GM23338 (cell line): ENCODE measurements at regions not wholly inside any gene's neighbourhood (a gene's known extent, or its start where the extent isn't known, plus 50 kb on each side); places are given as distances from the start of the nearest gene placed in this dataset.

Source experiments
- ATAC-seq: fragments of 200-7000 bp; cut with Tn5 transposase; 3 replicates; pipeline ENCODE4 v1.9.1; 2020
- DNase-seq: peaks from one replicate; pipeline ENCODE4 v3.0.0-alpha.2; 2015; ENCODE audit warnings: low spot score
- H2AFZ ChIP-seq: fragments of 200-600 bp; sonication (generic); 2 replicates; pipeline ENCODE4 v1.8.0; 2016; ENCODE audit warnings: antibody characterized with exemption, mild to moderate bottlenecking, moderate library complexity
- H3F3A ChIP-seq: fragments of 200-600 bp; sonication (generic); replicated peaks from 2 replicates; pipeline ENCODE4 v1.8.0; 2017; ENCODE audit warnings: antibody characterized with exemption, mixed run types, low read depth
- H3K27ac ChIP-seq: fragments of 200-600 bp; sonication (generic); 2 replicates; pipeline ENCODE4 v1.6.1; 2016; ENCODE audit warnings: low read depth
- H3K27me3 ChIP-seq: fragments of 200-600 bp; sonication (generic); 2 replicates; pipeline ENCODE4 v1.8.0; 2016; ENCODE audit warnings: mild to moderate bottlenecking, mixed run types, moderate library complexity; ENCODE audit not compliant: insufficient read depth
- H3K36me3 ChIP-seq: fragments of 200-600 bp; sonication (generic); 2 replicates; pipeline ENCODE4 v1.8.0; 2016; ENCODE audit warnings: mild to moderate bottlenecking; ENCODE audit not compliant: insufficient read depth
- H3K4me1 ChIP-seq: fragments of 200-600 bp; sonication (generic); 2 replicates; pipeline ENCODE4 v1.8.0; 2016; ENCODE audit warnings: mild to moderate bottlenecking, moderate library complexity; ENCODE audit not compliant: insufficient read depth
- H3K4me2 ChIP-seq: fragments of 200-600 bp; sonication (generic); 2 replicates; pipeline ENCODE4 v1.7.1; 2017; ENCODE audit warnings: mixed run types
- H3K4me3 ChIP-seq: fragments of 200-600 bp; sonication (generic); 2 replicates; pipeline ENCODE4 v1.6.1; 2016; ENCODE audit warnings: mixed run types
- H3K79me2 ChIP-seq: fragments of 200-600 bp; sonication (generic); replicated peaks from 2 replicates; pipeline ENCODE4 v1.8.0; 2017; ENCODE audit warnings: mild to moderate bottlenecking; ENCODE audit not compliant: insufficient read depth
- H3K9me2 ChIP-seq: fragments of 200-600 bp; sonication (generic); 2 replicates; pipeline ENCODE4 v1.8.0; 2017; ENCODE audit not compliant: insufficient read depth
- H4K20me1 ChIP-seq: fragments of 200-600 bp; sonication (generic); replicated peaks from 2 replicates; pipeline ENCODE4 v1.8.0; 2017; ENCODE audit warnings: mild to moderate bottlenecking; ENCODE audit not compliant: insufficient read depth
- H3K27ac Mint-ChIP-seq: 2 replicates; pipeline ENCODE4 v1.8.0; 2020; ENCODE audit warnings: inconsistent platforms, mild to moderate bottlenecking, moderate library complexity, mixed read lengths
- H3K27me3 Mint-ChIP-seq: 3 replicates; pipeline ENCODE4 v1.8.0; 2022; ENCODE audit warnings: low read depth, mild to moderate bottlenecking, moderate library complexity, mixed read lengths, inconsistent platforms; ENCODE audit not compliant: insufficient read depth, poor library complexity
- H3K36me3 Mint-ChIP-seq: 3 replicates; pipeline ENCODE4 v1.8.0; 2021; ENCODE audit warnings: low read depth, mild to moderate bottlenecking, inconsistent platforms, moderate library complexity, mixed read lengths
- H3K4me1 Mint-ChIP-seq: 3 replicates; pipeline ENCODE4 v1.8.0; 2020; ENCODE audit warnings: mild to moderate bottlenecking, inconsistent platforms, mixed read lengths
- H3K4me3 Mint-ChIP-seq: 3 replicates; pipeline ENCODE4 v1.8.0; 2021; ENCODE audit warnings: moderate library complexity, mild to moderate bottlenecking, inconsistent platforms, mixed read lengths
- H3K9me3 Mint-ChIP-seq: 3 replicates; pipeline ENCODE4 v1.8.0; 2020; ENCODE audit warnings: moderate library complexity, mild to moderate bottlenecking, inconsistent platforms, mixed read lengths
- CREB1 ChIP-seq: fragments of 250-450 bp; sonication (Bioruptor Pico); IDR thresholded peaks from 2 replicates; pipeline ENCODE4 v1.5.0; 2020; ENCODE audit warnings: low read depth, mild to moderate bottlenecking, moderate library complexity
- EZH2 ChIP-seq: fragments of 200-600 bp; sonication (generic); IDR thresholded peaks from one replicate; pipeline ENCODE4 v1.8.0; 2017; ENCODE audit warnings: antibody characterized with exemption, mild to moderate bottlenecking, low read depth; ENCODE audit not compliant: unreplicated experiment
- EZH2phosphoT487 ChIP-seq: fragments of 200-600 bp; sonication (generic); IDR thresholded peaks from one replicate; pipeline ENCODE4 v1.8.1; 2018; ENCODE audit warnings: antibody characterized with exemption; ENCODE audit not compliant: unreplicated experiment
- JUNB ChIP-seq: IDR thresholded peaks from one replicate; pipeline ENCODE4 v1.6.1; 2016; ENCODE audit warnings: antibody characterized with exemption; ENCODE audit not compliant: unreplicated experiment
- POLR2AphosphoS5 ChIP-seq: IDR thresholded peaks from 2 replicates; pipeline ENCODE4 v1.6.1; 2016; ENCODE audit warnings: antibody characterized with exemption, low read depth
- STAT1 ChIP-seq: IDR thresholded peaks from one replicate; pipeline ENCODE4 v1.6.1; 2016; ENCODE audit warnings: antibody characterized with exemption; ENCODE audit not compliant: unreplicated experiment
- ZNF331 ChIP-seq: fragments of 250-450 bp; sonication (Bioruptor Pico); IDR thresholded peaks from 2 replicates; pipeline ENCODE4 v1.5.0; 2020; ENCODE audit warnings: low read depth, mild to moderate bottlenecking, moderate library complexity
- TF ChIP-seq, protein P1 (sequence below): IDR thresholded peaks from one replicate; pipeline ENCODE4 v1.6.1; 2018; ENCODE audit warnings: antibody characterized with exemption; ENCODE audit not compliant: unreplicated experiment
- TF ChIP-seq, protein P2 (sequence below): fragments of 250-450 bp; sonication (Bioruptor Pico); IDR thresholded peaks from 2 replicates; pipeline ENCODE4 v1.5.0; 2020; ENCODE audit warnings: mild to moderate bottlenecking, moderate library complexity
- TF ChIP-seq, protein P3 (sequence below), 2 experiments: fragments of 200-600 bp in 1 of 2; sonication (generic) in 1 of 2; conservative IDR thresholded peaks; 2 replicates each; pipeline versions ENCODE4 v1.5.1 to v1.6.1; 2016 to 2017; ENCODE audit warnings: antibody characterized with exemption in 2 of 2, low read depth in 2 of 2, mild to moderate bottlenecking in 2 of 2, moderate library complexity in 1 of 2

DNA sequence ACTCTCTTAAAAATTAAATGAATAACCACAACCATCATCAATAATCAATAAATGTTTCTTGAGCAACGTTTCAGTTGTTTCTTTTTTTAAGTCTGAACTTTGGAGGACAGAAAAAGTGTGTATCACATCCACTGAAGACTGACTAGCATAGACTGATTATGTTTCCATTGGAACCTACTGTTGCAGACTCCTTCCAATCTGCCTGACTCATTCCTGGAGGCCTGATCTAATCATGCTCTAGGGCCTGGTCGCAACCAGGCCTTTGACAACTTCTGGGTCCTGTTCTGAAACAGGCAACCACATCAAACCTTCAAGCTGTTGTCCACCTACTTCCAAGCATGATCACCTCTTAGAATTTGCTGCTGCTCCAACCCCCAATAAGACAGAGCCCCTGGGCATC, 109.2 kb upstream of the NUDT7 start:
- no peak for TF ChIP-seq ZNF331 (CRISPR knock-in tag)
- Histone ChIP-seq H3K9me2 (0 out of 2 replicates have a peak, but pooled peaks cover 4% of the 10 kb centered on the region), H3K4me2 (no peak overlapping the region), H3K79me2 (no peaks in the 10 kb centered on the region), H2AFZ (no peak overlapping the region), H3K4me3 (no peak overlapping the region), H3K4me1 (no peaks in the 10 kb centered on the region), H4K20me1 (no peaks in the 10 kb centered on the region), H3K27me3 (no peaks in the 10 kb centered on the region), H3F3A (no peaks in the 10 kb centered on the region), H3K36me3 (no peaks in the 10 kb centered on the region), H3K27ac (no peak overlapping the region)
- ATAC-seq (no peak), DNase-seq (no peak)
- Mint-ChIP-seq H3K4me3 (no peak overlapping the region), H3K27me3 (peaks cover 1% of the 10 kb centered on the region), H3K36me3 (no peaks in the 10 kb centered on the region), H3K27ac (no peak overlapping the region), H3K4me1 (no peaks in the 10 kb centered on the region), H3K9me3 (no peaks in the 10 kb centered on the region)

DNA sequence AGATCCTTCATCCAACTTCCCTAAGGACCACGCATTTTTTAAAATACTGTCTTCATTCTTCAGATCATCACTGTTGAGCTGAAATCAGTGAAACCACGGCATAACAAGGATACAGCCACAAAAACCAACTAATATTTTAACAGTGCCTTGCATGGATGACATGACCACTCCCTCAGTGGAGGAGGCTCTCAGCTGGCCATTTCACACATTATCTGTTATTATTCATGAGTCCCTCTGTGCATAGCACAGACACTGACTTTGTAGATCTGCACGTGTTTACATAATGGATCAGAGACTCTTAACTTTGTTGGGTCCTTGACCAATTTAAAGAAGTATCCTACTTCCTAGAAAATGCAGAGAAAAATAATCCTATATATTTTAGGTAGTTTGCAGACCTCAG, 104.8 kb upstream of the NUDT7 start:
- ATAC-seq (no peak), DNase-seq (no peak)
- Histone ChIP-seq H3K4me2 (no peak overlapping the region), H3K27ac (no peak overlapping the region), H4K20me1 (no peaks in the 10 kb centered on the region), H2AFZ (no peak overlapping the region), H3K4me3 (no peak overlapping the region), H3K79me2 (no peaks in the 10 kb centered on the region), H3K27me3 (no peaks in the 10 kb centered on the region), H3K36me3 (no peaks in the 10 kb centered on the region), H3K4me1 (no peaks in the 10 kb centered on the region), H3K9me2 (no peaks in the 10 kb centered on the region), H3F3A (no peaks in the 10 kb centered on the region)
- Mint-ChIP-seq H3K36me3 (no peaks in the 10 kb centered on the region), H3K27ac (no peak overlapping the region), H3K9me3 (no peaks in the 10 kb centered on the region), H3K4me3 (no peak overlapping the region), H3K4me1 (no peaks in the 10 kb centered on the region), H3K27me3 (peaks cover 1% of the 10 kb centered on the region)
- TF ChIP-seq, protein P1, sequence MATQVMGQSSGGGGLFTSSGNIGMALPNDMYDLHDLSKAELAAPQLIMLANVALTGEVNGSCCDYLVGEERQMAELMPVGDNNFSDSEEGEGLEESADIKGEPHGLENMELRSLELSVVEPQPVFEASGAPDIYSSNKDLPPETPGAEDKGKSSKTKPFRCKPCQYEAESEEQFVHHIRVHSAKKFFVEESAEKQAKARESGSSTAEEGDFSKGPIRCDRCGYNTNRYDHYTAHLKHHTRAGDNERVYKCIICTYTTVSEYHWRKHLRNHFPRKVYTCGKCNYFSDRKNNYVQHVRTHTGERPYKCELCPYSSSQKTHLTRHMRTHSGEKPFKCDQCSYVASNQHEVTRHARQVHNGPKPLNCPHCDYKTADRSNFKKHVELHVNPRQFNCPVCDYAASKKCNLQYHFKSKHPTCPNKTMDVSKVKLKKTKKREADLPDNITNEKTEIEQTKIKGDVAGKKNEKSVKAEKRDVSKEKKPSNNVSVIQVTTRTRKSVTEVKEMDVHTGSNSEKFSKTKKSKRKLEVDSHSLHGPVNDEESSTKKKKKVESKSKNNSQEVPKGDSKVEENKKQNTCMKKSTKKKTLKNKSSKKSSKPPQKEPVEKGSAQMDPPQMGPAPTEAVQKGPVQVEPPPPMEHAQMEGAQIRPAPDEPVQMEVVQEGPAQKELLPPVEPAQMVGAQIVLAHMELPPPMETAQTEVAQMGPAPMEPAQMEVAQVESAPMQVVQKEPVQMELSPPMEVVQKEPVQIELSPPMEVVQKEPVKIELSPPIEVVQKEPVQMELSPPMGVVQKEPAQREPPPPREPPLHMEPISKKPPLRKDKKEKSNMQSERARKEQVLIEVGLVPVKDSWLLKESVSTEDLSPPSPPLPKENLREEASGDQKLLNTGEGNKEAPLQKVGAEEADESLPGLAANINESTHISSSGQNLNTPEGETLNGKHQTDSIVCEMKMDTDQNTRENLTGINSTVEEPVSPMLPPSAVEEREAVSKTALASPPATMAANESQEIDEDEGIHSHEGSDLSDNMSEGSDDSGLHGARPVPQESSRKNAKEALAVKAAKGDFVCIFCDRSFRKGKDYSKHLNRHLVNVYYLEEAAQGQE: no peak
- no peak for TF ChIP-seq CREB1 (CRISPR knock-in tag)
- no peak for TF ChIP-seq POLR2AphosphoS5
- no peak for TF ChIP-seq ZNF331 (CRISPR knock-in tag)
- TF ChIP-seq STAT1: no peak
- no peak for TF ChIP-seq EZH2
- TF ChIP-seq, protein P2, sequence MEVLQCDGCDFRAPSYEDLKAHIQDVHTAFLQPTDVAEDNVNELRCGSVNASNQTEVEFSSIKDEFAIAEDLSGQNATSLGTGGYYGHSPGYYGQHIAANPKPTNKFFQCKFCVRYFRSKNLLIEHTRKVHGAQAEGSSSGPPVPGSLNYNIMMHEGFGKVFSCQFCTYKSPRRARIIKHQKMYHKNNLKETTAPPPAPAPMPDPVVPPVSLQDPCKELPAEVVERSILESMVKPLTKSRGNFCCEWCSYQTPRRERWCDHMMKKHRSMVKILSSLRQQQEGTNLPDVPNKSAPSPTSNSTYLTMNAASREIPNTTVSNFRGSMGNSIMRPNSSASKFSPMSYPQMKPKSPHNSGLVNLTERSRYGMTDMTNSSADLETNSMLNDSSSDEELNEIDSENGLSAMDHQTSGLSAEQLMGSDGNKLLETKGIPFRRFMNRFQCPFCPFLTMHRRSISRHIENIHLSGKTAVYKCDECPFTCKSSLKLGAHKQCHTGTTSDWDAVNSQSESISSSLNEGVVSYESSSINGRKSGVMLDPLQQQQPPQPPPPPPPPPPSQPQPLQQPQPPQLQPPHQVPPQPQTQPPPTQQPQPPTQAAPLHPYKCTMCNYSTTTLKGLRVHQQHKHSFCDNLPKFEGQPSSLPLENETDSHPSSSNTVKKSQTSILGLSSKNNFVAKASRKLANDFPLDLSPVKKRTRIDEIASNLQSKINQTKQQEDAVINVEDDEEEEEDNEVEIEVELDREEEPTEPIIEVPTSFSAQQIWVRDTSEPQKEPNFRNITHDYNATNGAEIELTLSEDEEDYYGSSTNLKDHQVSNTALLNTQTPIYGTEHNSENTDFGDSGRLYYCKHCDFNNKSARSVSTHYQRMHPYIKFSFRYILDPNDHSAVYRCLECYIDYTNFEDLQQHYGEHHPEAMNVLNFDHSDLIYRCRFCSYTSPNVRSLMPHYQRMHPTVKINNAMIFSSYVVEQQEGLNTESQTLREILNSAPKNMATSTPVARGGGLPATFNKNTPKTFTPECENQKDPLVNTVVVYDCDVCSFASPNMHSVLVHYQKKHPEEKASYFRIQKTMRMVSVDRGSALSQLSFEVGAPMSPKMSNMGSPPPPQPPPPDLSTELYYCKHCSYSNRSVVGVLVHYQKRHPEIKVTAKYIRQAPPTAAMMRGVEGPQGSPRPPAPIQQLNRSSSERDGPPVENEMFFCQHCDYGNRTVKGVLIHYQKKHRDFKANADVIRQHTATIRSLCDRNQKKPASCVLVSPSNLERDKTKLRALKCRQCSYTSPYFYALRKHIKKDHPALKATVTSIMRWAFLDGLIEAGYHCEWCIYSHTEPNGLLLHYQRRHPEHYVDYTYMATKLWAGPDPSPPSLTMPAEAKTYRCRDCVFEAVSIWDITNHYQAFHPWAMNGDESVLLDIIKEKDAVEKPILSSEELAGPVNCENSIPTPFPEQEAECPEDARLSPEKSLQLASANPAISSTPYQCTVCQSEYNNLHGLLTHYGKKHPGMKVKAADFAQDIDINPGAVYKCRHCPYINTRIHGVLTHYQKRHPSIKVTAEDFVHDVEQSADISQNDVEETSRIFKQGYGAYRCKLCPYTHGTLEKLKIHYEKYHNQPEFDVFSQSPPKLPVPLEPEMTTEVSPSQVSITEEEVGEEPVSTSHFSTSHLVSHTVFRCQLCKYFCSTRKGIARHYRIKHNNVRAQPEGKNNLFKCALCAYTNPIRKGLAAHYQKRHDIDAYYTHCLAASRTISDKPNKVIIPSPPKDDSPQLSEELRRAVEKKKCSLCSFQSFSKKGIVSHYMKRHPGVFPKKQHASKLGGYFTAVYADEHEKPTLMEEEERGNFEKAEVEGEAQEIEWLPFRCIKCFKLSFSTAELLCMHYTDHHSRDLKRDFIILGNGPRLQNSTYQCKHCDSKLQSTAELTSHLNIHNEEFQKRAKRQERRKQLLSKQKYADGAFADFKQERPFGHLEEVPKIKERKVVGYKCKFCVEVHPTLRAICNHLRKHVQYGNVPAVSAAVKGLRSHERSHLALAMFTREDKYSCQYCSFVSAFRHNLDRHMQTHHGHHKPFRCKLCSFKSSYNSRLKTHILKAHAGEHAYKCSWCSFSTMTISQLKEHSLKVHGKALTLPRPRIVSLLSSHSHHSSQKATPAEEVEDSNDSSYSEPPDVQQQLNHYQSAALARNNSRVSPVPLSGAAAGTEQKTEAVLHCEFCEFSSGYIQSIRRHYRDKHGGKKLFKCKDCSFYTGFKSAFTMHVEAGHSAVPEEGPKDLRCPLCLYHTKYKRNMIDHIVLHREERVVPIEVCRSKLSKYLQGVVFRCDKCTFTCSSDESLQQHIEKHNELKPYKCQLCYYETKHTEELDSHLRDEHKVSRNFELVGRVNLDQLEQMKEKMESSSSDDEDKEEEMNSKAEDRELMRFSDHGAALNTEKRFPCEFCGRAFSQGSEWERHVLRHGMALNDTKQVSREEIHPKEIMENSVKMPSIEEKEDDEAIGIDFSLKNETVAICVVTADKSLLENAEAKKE (CRISPR knock-in tag): no peak
- TF ChIP-seq, protein P3, sequence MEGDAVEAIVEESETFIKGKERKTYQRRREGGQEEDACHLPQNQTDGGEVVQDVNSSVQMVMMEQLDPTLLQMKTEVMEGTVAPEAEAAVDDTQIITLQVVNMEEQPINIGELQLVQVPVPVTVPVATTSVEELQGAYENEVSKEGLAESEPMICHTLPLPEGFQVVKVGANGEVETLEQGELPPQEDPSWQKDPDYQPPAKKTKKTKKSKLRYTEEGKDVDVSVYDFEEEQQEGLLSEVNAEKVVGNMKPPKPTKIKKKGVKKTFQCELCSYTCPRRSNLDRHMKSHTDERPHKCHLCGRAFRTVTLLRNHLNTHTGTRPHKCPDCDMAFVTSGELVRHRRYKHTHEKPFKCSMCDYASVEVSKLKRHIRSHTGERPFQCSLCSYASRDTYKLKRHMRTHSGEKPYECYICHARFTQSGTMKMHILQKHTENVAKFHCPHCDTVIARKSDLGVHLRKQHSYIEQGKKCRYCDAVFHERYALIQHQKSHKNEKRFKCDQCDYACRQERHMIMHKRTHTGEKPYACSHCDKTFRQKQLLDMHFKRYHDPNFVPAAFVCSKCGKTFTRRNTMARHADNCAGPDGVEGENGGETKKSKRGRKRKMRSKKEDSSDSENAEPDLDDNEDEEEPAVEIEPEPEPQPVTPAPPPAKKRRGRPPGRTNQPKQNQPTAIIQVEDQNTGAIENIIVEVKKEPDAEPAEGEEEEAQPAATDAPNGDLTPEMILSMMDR (conservative IDR thresholded peaks at IDR 0.05; ENCODE audit: low read depth in 2 of 2): no peak
- TF ChIP-seq EZH2phosphoT487: no peak
- TF ChIP-seq JUNB: no peak
